Glutamatergic neuron (in vitro differentiated cells): ENCODE measurements at regions not wholly inside any gene's neighbourhood (a gene's known extent, or its start where the extent isn't known, plus 50 kb on each side); places are given as distances from the start of the nearest gene placed in this dataset.

Experiments
- DNase-seq: peaks from one replicate; pipeline ENCODE4 v3.0.0; 2022
- H3K27ac Mint-ChIP-seq: one replicate; pipeline ENCODE4 v1.8.0; 2020; ENCODE audit warnings: mild to moderate bottlenecking, mixed read lengths, inconsistent platforms; ENCODE audit not compliant: unreplicated experiment
- H3K27me3 Mint-ChIP-seq: one replicate; pipeline ENCODE4 v1.8.0; 2020; ENCODE audit warnings: mild to moderate bottlenecking, moderate library complexity, mixed read lengths, inconsistent platforms; ENCODE audit not compliant: unreplicated experiment
- H3K36me3 Mint-ChIP-seq: one replicate; pipeline ENCODE4 v1.8.0; 2020; ENCODE audit warnings: mild to moderate bottlenecking, mixed read lengths, inconsistent platforms; ENCODE audit not compliant: unreplicated experiment
- H3K4me1 Mint-ChIP-seq: one replicate; pipeline ENCODE4 v1.8.0; 2020; ENCODE audit warnings: mild to moderate bottlenecking, low read depth, mixed read lengths, inconsistent platforms; ENCODE audit not compliant: unreplicated experiment
- H3K4me3 Mint-ChIP-seq: one replicate; pipeline ENCODE4 v1.8.0; 2020; ENCODE audit warnings: mild to moderate bottlenecking, mixed read lengths, inconsistent platforms; ENCODE audit not compliant: unreplicated experiment
- H3K9me3 Mint-ChIP-seq: one replicate; pipeline ENCODE4 v1.8.0; 2020; ENCODE audit warnings: mild to moderate bottlenecking, moderate library complexity, mixed read lengths, inconsistent platforms; ENCODE audit not compliant: unreplicated experiment
- CTCF ChIP-seq: fragments of 200-600 bp; sonication (generic); IDR thresholded peaks from one replicate; pipeline ENCODE4 v1.5.0; 2021; ENCODE audit not compliant: partially characterized antibody, unreplicated experiment

- no peak for TF ChIP-seq CTCF
- peaks cover 14% of the 10 kb centered on the region for H3K9me3 Mint-ChIP-seq
- DNase-seq: peak; percentile 40
- peak overlapping the region; percentile 7 for H3K4me3 Mint-ChIP-seq
- peaks cover 53% of the 10 kb centered on the region for H3K4me1 Mint-ChIP-seq
- H3K27me3 Mint-ChIP-seq: peaks cover 13% of the 10 kb centered on the region
- H3K36me3 Mint-ChIP-seq: peaks cover 5% of the 10 kb centered on the region
- H3K27ac Mint-ChIP-seq: peak overlapping the region; percentile 94
These were observed 1949.0 kb upstream of the WWC1 start for GRCh38 chr5:166342402-166342801.

GRCh38 chr5:166346726-166347374 lies 1944.6 kb upstream of the WWC1 start:
- Mint-ChIP-seq H3K27ac (peak overlapping the region; percentile 40), H3K4me3 (no peak overlapping the region), H3K36me3 (no peaks in the 10 kb centered on the region), H3K4me1 (peaks cover 60% of the 10 kb centered on the region), H3K27me3 (peaks cover 9% of the 10 kb centered on the region), H3K9me3 (peaks cover 12% of the 10 kb centered on the region)
- DNase-seq: no peak
- TF ChIP-seq CTCF: no peak

- DNase-seq: no peak
- peak overlapping the region; percentile 79 for H3K27ac Mint-ChIP-seq
- H3K4me3 Mint-ChIP-seq: peak overlapping the region; percentile 0
- H3K27me3 Mint-ChIP-seq: no peaks in the 10 kb centered on the region
- H3K4me1 Mint-ChIP-seq: peaks cover 45% of the 10 kb centered on the region
- peaks cover 4% of the 10 kb centered on the region for H3K9me3 Mint-ChIP-seq
- no peaks in the 10 kb centered on the region for H3K36me3 Mint-ChIP-seq
- TF ChIP-seq CTCF: no peak
These were observed 1942.4 kb upstream of the WWC1 start for GRCh38 chr5:166349046-166349445.

- no peak for DNase-seq
- Mint-ChIP-seq H3K36me3 (no peaks in the 10 kb centered on the region), H3K4me1 (peaks cover 29% of the 10 kb centered on the region), H3K27me3 (no peaks in the 10 kb centered on the region), H3K4me3 (no peak overlapping the region), H3K9me3 (peaks cover 4% of the 10 kb centered on the region), H3K27ac (no peak overlapping the region)
- no peak for TF ChIP-seq CTCF
These were observed 1937.9 kb upstream of the WWC1 start for GRCh38 chr5:166353580-166353979.

- no peak for TF ChIP-seq CTCF
- Mint-ChIP-seq H3K4me3 (no peak overlapping the region), H3K27ac (no peak overlapping the region), H3K9me3 (peaks cover 4% of the 10 kb centered on the region), H3K36me3 (no peaks in the 10 kb centered on the region), H3K27me3 (no peaks in the 10 kb centered on the region), H3K4me1 (peaks cover 24% of the 10 kb centered on the region)
- DNase-seq: no peak
These were observed 1937.1 kb upstream of the WWC1 start for GRCh38 chr5:166354332-166354731.
